HCT116 (cell line): ENCODE measurements at regions not wholly inside any gene's neighbourhood (a gene's known extent, or its start where the extent isn't known, plus 50 kb on each side); places are given as distances from the start of the nearest gene placed in this dataset.

ENCODE experiments used
- ATAC-seq: fragments of 200-7000 bp; cut with Tn5 transposase; 2 replicates; pipeline ENCODE4 v1.9.1; 2020; ENCODE audit warnings: mild to moderate bottlenecking, moderate library complexity
- BruUV-seq: library from RNA; stranded (reverse); fragments of 400-500 nt; replicated peaks from 2 replicates; lab custom pipeline; 2021; lab: Mats Ljungman, UMichigan
- CTCF ChIA-PET: fragments of 300-600 bp; sonication (Branson Sonifier 250); formaldehyde crosslinking; loops from one replicate; lab custom pipeline; 2021; ENCODE audit warnings: antibody characterized with exemption; lab: Charles Lee
- POLR2A ChIA-PET: fragments of 300-600, 350-600 bp; sonication (Branson Sonifier 250); formaldehyde crosslinking; loops from one replicate; lab custom pipeline; 2021; ENCODE audit warnings: antibody characterized with exemption; lab: Charles Lee
- RAD21 ChIA-PET, 2 experiments: fragments of 300-600 bp; sonication (Branson Sonifier 250); formaldehyde crosslinking; loops; one replicate each; lab custom pipeline; 2023; ENCODE audit warnings: low total read pairs in 2 of 2; ENCODE audit not compliant: uncharacterized antibody in 2 of 2, unreplicated experiment in 2 of 2, low non-redundant PET in 1 of 2; lab: Charles Lee
- DNase-seq: peaks from one replicate; pipeline ENCODE4 v3.0.0-alpha.2; 2010; ENCODE audit warnings: low read depth, low spot score
- H2AFZ ChIP-seq: fragments of 200-600 bp; shearing (Covaris generic), sonication (generic); 2 replicates; pipeline ENCODE4 v1.6.1; 2017; ENCODE audit warnings: low read depth, mixed run types, mixed read lengths, antibody characterized with exemption, low read length; ENCODE audit not compliant: poor library complexity, severe bottlenecking
- H3K27ac ChIP-seq: 2 replicates; pipeline ENCODE4 v1.5.1; 2012; ENCODE audit warnings: low read depth, low read length
- H3K27me3 ChIP-seq: fragments of 200-600 bp; sonication (generic); 2 replicates; pipeline ENCODE4 v1.6.1; 2016; ENCODE audit warnings: mixed run types, low read length, mixed read lengths; ENCODE audit not compliant: insufficient read depth
- H3K36me3 ChIP-seq, 2 experiments: fragments of 200-500 bp in 1 of 2; fragments of 200-600 bp in 1 of 2; sonication (Bioruptor generic) in 1 of 2; sonication (generic) in 1 of 2; 2 replicates each; pipeline versions ENCODE4 v1.5.1 to v1.6.1; 2014 to 2016; ENCODE audit warnings: low read length in 2 of 2, inconsistent platforms in 1 of 2, mixed read lengths in 1 of 2, mixed run types in 1 of 2; ENCODE audit not compliant: insufficient read depth in 2 of 2, control insufficient read depth in 1 of 2
- H3K4me1 ChIP-seq, 2 experiments: fragments of 200-600 bp in 1 of 2; sonication (generic) in 1 of 2; 2 replicates each; pipeline versions ENCODE4 v1.5.1 to v1.6.1; 2012 to 2017; ENCODE audit warnings: low read length in 2 of 2, inconsistent platforms in 1 of 2, mild to moderate bottlenecking in 1 of 2, mixed read lengths in 1 of 2, mixed run types in 1 of 2, moderate library complexity in 1 of 2; ENCODE audit not compliant: insufficient read depth in 2 of 2, control insufficient read depth in 1 of 2
- H3K4me2 ChIP-seq: fragments of 200-600 bp; sonication (generic); 2 replicates; pipeline ENCODE4 v1.6.1; 2017; ENCODE audit warnings: mixed run types, low read length, mixed read lengths
- H3K4me3 ChIP-seq, 2 experiments: fragments of 200-600 bp in 1 of 2; sonication (generic) in 1 of 2; replicated peaks in 1 of 2; 2 replicates each; pipeline ENCODE4 v1.5.1; 2011 to 2016; ENCODE audit warnings: low read length in 2 of 2, control low read depth in 1 of 2, low read depth in 1 of 2, mild to moderate bottlenecking in 1 of 2, mixed read lengths in 1 of 2, mixed run types in 1 of 2
- H3K79me2 ChIP-seq: fragments of 200-600 bp; sonication (generic); 2 replicates; pipeline ENCODE4 v1.6.1; 2017; ENCODE audit warnings: mild to moderate bottlenecking, mixed run types, low read length, moderate library complexity, mixed read lengths; ENCODE audit not compliant: insufficient read depth
- H3K9ac ChIP-seq: fragments of 200-600 bp; sonication (generic); 2 replicates; pipeline ENCODE4 v1.6.1; 2016; ENCODE audit warnings: low read length, mixed read lengths
- H3K9me2 ChIP-seq: fragments of 200-600 bp; sonication (generic), shearing (Covaris generic); 2 replicates; pipeline ENCODE4 v1.6.1; 2017; ENCODE audit warnings: mixed run types, mild to moderate bottlenecking, moderate library complexity; ENCODE audit not compliant: insufficient read depth
- H3K9me3 ChIP-seq, 2 experiments: fragments of 200-500 bp in 1 of 2; fragments of 200-600 bp in 1 of 2; sonication (Bioruptor generic) in 1 of 2; sonication (generic) in 1 of 2; 2 replicates each; pipeline ENCODE4 v1.6.1; 2014 to 2017; ENCODE audit warnings: low read length in 2 of 2, mixed read lengths in 2 of 2, inconsistent platforms in 1 of 2, low read depth in 1 of 2, mild to moderate bottlenecking in 1 of 2, mixed run types in 1 of 2, moderate library complexity in 1 of 2; ENCODE audit not compliant: control insufficient read depth in 1 of 2, insufficient read depth in 1 of 2
- H4K20me1 ChIP-seq: fragments of 200-600 bp; sonication (generic), shearing (Covaris generic); 2 replicates; pipeline ENCODE4 v1.6.1; 2017; ENCODE audit warnings: mixed run types, mild to moderate bottlenecking, moderate library complexity; ENCODE audit not compliant: insufficient read depth
- CBX3 ChIP-seq: IDR thresholded peaks from 2 replicates; pipeline ENCODE4 v1.6.1; 2012; ENCODE audit warnings: low read depth
- CEBPB ChIP-seq: IDR thresholded peaks from 2 replicates; pipeline ENCODE4 v1.6.1; 2012; ENCODE audit warnings: low read depth
- CTCF ChIP-seq, 3 experiments: fragments of 200-600 bp in 1 of 3; sonication (generic) in 1 of 3; IDR thresholded peaks in 2 of 3; conservative IDR thresholded peaks in 1 of 3; 2 replicates each; pipeline ENCODE4 v1.5.1; 2012 to 2017; ENCODE audit warnings: low read depth in 2 of 3, low read length in 2 of 3, antibody characterized with exemption in 1 of 3, borderline replicate concordance in 1 of 3, control low read depth in 1 of 3, mild to moderate bottlenecking in 1 of 3, mixed read lengths in 1 of 3, mixed run types in 1 of 3, moderate library complexity in 1 of 3; ENCODE audit not compliant: insufficient read depth in 1 of 3
- EZH2 ChIP-seq: fragments of 200-600 bp; sonication (generic); IDR thresholded peaks from 2 replicates; pipeline ENCODE4 v1.6.1; 2017; ENCODE audit warnings: antibody characterized with exemption, mixed run types
- FOSL1 ChIP-seq: IDR thresholded peaks from 2 replicates; pipeline ENCODE4 v1.6.1; 2012; ENCODE audit warnings: low read depth
- POLR2A ChIP-seq: IDR thresholded peaks from 2 replicates; pipeline ENCODE4 v1.7.0; 2011; ENCODE audit warnings: borderline replicate concordance; ENCODE audit not compliant: insufficient read depth, insufficient read length; ENCODE audit errors: extremely low read depth
- SP1 ChIP-seq: IDR thresholded peaks from 2 replicates; pipeline ENCODE4 v1.6.1; 2012; ENCODE audit warnings: low read depth
- intact Hi-C: fragments of 100-400 bp; cut with micrococcal nuclease; formaldehyde crosslinking; loops from 2 replicates; pipeline ENCODE4 v1.10.0; 2022

GRCh38 chr1:82782599-82782998, 981.9 kb downstream of the ADGRL2 start:
- Histone ChIP-seq H3K4me2 (0 out of 2 replicates have a peak overlapping the region, but pooled peaks have one; percentile 1), H3K79me2 (no peaks in the 10 kb centered on the region), H3K27ac (no peak overlapping the region), H3K9ac (no peak overlapping the region), H3K9me3 (no peaks in the 10 kb centered on the region; a peak in 1 of 4 replicates), H2AFZ (no peak overlapping the region)
- CTCF ChIA-PET = no interaction called here
- no peak for ATAC-seq
- RAD21 ChIA-PET = no interaction called here
- intact Hi-C loops = no loop called here
- TF ChIP-seq EZH2 (no peak), POLR2A (no peak), CEBPB (no peak), CBX3 (no peak), SP1 (no peak)
- TF ChIP-seq, all 23 proteins: peak for 0
- POLR2A ChIA-PET = no interaction called here
- BruUV-seq = no TSS peak
- Histone ChIP-seq H3K4me1 (no peaks in the 10 kb centered on the region), H3K27me3 (no peaks in the 10 kb centered on the region), H3K4me3 (no peak overlapping the region), H3K9me2 (no peaks in the 10 kb centered on the region), H3K36me3 (no peaks in the 10 kb centered on the region), H4K20me1 (no peaks in the 10 kb centered on the region)
- no peak for DNase-seq

- TF ChIP-seq FOSL1 (no peak), CTCF (IDR thresholded peaks at IDR 0.05 in 2 of 3, conservative IDR thresholded peaks at IDR 0.05 in 1 of 3; ENCODE audit: borderline replicate concordance in 1 of 3, insufficient read depth in 1 of 3, low read depth in 2 of 3, low read length in 2 of 3) (peak in 2 of 3 experiments; percentile 33 to 41; a peak in 4 of 6 replicates)
- Histone ChIP-seq H3K4me1 (no peaks in the 10 kb centered on the region), H3K9ac (no peak overlapping the region), H3K9me3 (no peaks in the 10 kb centered on the region; a peak in 1 of 4 replicates), H3K27ac (no peak overlapping the region), H3K9me2 (no peaks in the 10 kb centered on the region), H3K4me2 (no peak overlapping the region), H4K20me1 (no peaks in the 10 kb centered on the region), H3K36me3 (no peaks in the 10 kb centered on the region), H2AFZ (no peak overlapping the region), H3K79me2 (no peaks in the 10 kb centered on the region), H3K4me3 (no peak overlapping the region), H3K27me3 (no peaks in the 10 kb centered on the region)
- RAD21 ChIA-PET = no interaction called here
- POLR2A ChIA-PET = no interaction called here
- ATAC-seq = no peak
- no TSS peak for BruUV-seq
- no peak for DNase-seq
- intact Hi-C loops = loop anchor here (10.0 kb wide), 1 partner anchor 1076 kb away; no protein-coding TSS in a partner anchor
- CTCF ChIA-PET = interaction anchor here (1.0 kb wide), 1 partner anchor 8 kb away, joined by 3 read pairs; no protein-coding TSS in a partner anchor
Measured at GRCh38 chr1:82778612-82779011, 977.9 kb downstream of the ADGRL2 start.
